ENCODE measurements at regions not wholly inside any gene's neighbourhood (a gene's known extent, or its start where the extent isn't known, plus 50 kb on each side); places are given as distances from the start of the nearest gene placed in this dataset.

DNA sequence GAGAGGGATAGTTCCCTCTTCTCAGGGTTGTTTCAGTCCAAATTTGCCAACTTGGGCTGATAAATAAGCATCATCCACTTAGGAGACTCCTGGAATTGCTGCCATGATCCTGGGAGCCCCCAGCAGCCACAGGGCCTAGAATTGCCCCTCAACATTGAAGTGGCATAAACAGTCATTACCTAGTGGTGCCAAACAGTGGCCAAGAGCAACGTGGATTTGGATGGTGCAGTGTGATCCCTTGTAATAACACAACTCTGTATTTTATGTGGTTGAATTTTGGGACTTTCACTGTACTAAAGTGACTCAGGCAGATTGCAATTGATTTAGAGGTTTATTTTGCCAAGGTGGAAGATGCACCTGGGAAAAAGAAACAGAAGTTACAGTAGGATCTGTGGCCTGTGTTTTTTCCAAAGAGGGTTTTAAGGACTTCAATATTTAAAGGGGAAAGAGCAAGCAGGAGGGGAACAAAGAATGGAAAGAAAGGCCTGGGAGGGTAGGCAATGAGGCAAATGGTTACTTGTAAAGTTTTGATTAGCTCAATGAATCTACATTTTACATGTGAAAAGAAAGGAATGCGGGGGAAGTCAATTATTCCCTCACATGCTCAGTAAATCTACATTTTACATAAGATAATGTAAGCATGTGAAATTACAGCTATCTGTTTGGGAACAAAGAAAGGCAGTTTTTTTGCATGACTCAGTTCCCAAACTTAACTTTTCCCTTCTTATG is 168.0 kb upstream of the NOX3 start:
- TF ChIP-seq, protein P1, sequence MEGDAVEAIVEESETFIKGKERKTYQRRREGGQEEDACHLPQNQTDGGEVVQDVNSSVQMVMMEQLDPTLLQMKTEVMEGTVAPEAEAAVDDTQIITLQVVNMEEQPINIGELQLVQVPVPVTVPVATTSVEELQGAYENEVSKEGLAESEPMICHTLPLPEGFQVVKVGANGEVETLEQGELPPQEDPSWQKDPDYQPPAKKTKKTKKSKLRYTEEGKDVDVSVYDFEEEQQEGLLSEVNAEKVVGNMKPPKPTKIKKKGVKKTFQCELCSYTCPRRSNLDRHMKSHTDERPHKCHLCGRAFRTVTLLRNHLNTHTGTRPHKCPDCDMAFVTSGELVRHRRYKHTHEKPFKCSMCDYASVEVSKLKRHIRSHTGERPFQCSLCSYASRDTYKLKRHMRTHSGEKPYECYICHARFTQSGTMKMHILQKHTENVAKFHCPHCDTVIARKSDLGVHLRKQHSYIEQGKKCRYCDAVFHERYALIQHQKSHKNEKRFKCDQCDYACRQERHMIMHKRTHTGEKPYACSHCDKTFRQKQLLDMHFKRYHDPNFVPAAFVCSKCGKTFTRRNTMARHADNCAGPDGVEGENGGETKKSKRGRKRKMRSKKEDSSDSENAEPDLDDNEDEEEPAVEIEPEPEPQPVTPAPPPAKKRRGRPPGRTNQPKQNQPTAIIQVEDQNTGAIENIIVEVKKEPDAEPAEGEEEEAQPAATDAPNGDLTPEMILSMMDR (conservative IDR thresholded peaks at IDR 0.05 in 1 of 2, IDR thresholded peaks at IDR 0.05 in 1 of 2; ENCODE audit: extremely low read depth in 1 of 2, insufficient read depth in 1 of 2, low read depth in 1 of 2, low read length in 2 of 2): no peak
- no peak for TF ChIP-seq EZH2 (IDR thresholded peaks at IDR 0.05; ENCODE audit: borderline replicate concordance, low read length)

All from mammary epithelial cell (primary cell).